Activated CD4-positive, alpha-beta T cell treated with anti-CD3 and anti-CD28 coated beads for 24 hours (primary cell): ENCODE measurements at regions not wholly inside any gene's neighbourhood (a gene's known extent, or its start where the extent isn't known, plus 50 kb on each side); places are given as distances from the start of the nearest gene placed in this dataset.

Experiments used
- DNase-seq, 2 donors: peaks; one replicate each; pipeline ENCODE4 v3.0.0-alpha.2; 2020; ENCODE audit warnings: low read depth in 2 of 2

- no peak for DNase-seq
Measured at GRCh38 chr21:27646691-27647090, 679.8 kb upstream of the ADAMTS5 start.

GRCh38 chr21:27646056-27646455, 679.2 kb upstream of the ADAMTS5 start:
- DNase-seq: no peak

GRCh38 chr21:27645285-27645684, 678.4 kb upstream of the ADAMTS5 start:
- DNase-seq: no peak

GRCh38 chr21:27643326-27643725, 676.4 kb upstream of the ADAMTS5 start:
- no peak for DNase-seq

- DNase-seq: no peak
Measured at GRCh38 chr21:27639286-27639685, 672.4 kb upstream of the ADAMTS5 start.

GRCh38 chr21:27636656-27637055, 669.8 kb upstream of the ADAMTS5 start:
- no peak for DNase-seq

- no peak for DNase-seq
Measured at GRCh38 chr21:27633631-27634030, 666.7 kb upstream of the ADAMTS5 start.

GRCh38 chr21:27631471-27631870, 664.6 kb upstream of the ADAMTS5 start:
- no peak for DNase-seq

GRCh38 chr21:27622631-27623030, 655.7 kb upstream of the ADAMTS5 start:
- DNase-seq: no peak

- no peak for DNase-seq
Measured at GRCh38 chr21:27614231-27614630, 647.3 kb upstream of the ADAMTS5 start.

GRCh38 chr21:27606422-27606821, 639.5 kb upstream of the ADAMTS5 start:
- no peak for DNase-seq

GRCh38 chr21:27596196-27596595, 629.3 kb upstream of the ADAMTS5 start:
- DNase-seq: no peak

GRCh38 chr21:27595716-27596115, 628.8 kb upstream of the ADAMTS5 start:
- no peak for DNase-seq

- no peak for DNase-seq
Measured at GRCh38 chr21:27590271-27590670, 623.4 kb upstream of the ADAMTS5 start.

GRCh38 chr21:27589781-27590180, 622.9 kb upstream of the ADAMTS5 start:
- DNase-seq: no peak

- no peak for DNase-seq
Measured at GRCh38 chr21:27586986-27587385, 620.1 kb upstream of the ADAMTS5 start.

- DNase-seq: no peak
Measured at GRCh38 chr21:27586326-27586725, 619.4 kb upstream of the ADAMTS5 start.

GRCh38 chr21:27584256-27584655, 617.4 kb upstream of the ADAMTS5 start:
- DNase-seq: no peak

GRCh38 chr21:27582948-27583430, 616.1 kb upstream of the ADAMTS5 start:
- no peak for DNase-seq

GRCh38 chr21:27582246-27582947, 615.5 kb upstream of the ADAMTS5 start:
- no peak for DNase-seq

GRCh38 chr21:27581168-27581567, 614.3 kb upstream of the ADAMTS5 start:
- DNase-seq: no peak

GRCh38 chr21:27580276-27580675, 613.4 kb upstream of the ADAMTS5 start:
- no peak for DNase-seq

- no peak for DNase-seq
Measured at GRCh38 chr21:27578741-27579265, 611.9 kb upstream of the ADAMTS5 start.

- no peak for DNase-seq
Measured at GRCh38 chr21:27572696-27573095, 605.8 kb upstream of the ADAMTS5 start.
